GM18861 (cell line): ENCODE measurements at regions not wholly inside any gene's neighbourhood (a gene's known extent, or its start where the extent isn't known, plus 50 kb on each side); places are given as distances from the start of the nearest gene placed in this dataset.

Experiments used
- ATAC-seq: cut with Tn5 transposase; IDR thresholded peaks from one replicate; pipeline ENCODE4 v1.9.1; 2021; ENCODE audit not compliant: unreplicated experiment

GRCh38 chr3:73820431-73820830, 195.7 kb upstream of the PDZRN3 start:
- no peak for ATAC-seq

- ATAC-seq = no peak
Observed at GRCh38 chr3:73815966-73816365, 191.2 kb upstream of the PDZRN3 start.

GRCh38 chr3:73813692-73814292, 189.1 kb upstream of the PDZRN3 start:
- no peak for ATAC-seq

GRCh38 chr3:73813291-73813690, 188.6 kb upstream of the PDZRN3 start:
- ATAC-seq = no peak

GRCh38 chr3:73812054-73812453, 187.3 kb upstream of the PDZRN3 start:
- ATAC-seq = no peak

- ATAC-seq = no peak
Observed at GRCh38 chr3:73808862-73809509, 184.2 kb upstream of the PDZRN3 start.

GRCh38 chr3:73805435-73805834, 180.7 kb upstream of the PDZRN3 start:
- ATAC-seq = no peak

GRCh38 chr3:73804204-73804603, 179.5 kb upstream of the PDZRN3 start:
- no peak for ATAC-seq

- ATAC-seq = no peak
Observed at GRCh38 chr3:73801444-73801843, 176.7 kb upstream of the PDZRN3 start.

GRCh38 chr3:73797311-73797710, 172.6 kb upstream of the PDZRN3 start:
- no peak for ATAC-seq

GRCh38 chr3:73796382-73796781, 171.6 kb upstream of the PDZRN3 start:
- no peak for ATAC-seq

GRCh38 chr3:73791356-73791755, 166.6 kb upstream of the PDZRN3 start:
- ATAC-seq = no peak

- no peak for ATAC-seq
Observed at GRCh38 chr3:73789825-73790444, 165.2 kb upstream of the PDZRN3 start.

GRCh38 chr3:73787620-73788019, 162.9 kb upstream of the PDZRN3 start:
- no peak for ATAC-seq

- ATAC-seq = no peak
Observed at GRCh38 chr3:73786998-73787397, 162.3 kb upstream of the PDZRN3 start.

- no peak for ATAC-seq
Observed at GRCh38 chr3:73786321-73786807, 161.6 kb upstream of the PDZRN3 start.

- no peak for ATAC-seq
Observed at GRCh38 chr3:73784686-73785392, 160.1 kb upstream of the PDZRN3 start.

GRCh38 chr3:73783811-73784210, 159.1 kb upstream of the PDZRN3 start:
- ATAC-seq = no peak

- no peak for ATAC-seq
Observed at GRCh38 chr3:73781541-73781940, 156.8 kb upstream of the PDZRN3 start.

GRCh38 chr3:73774645-73775044, 149.9 kb upstream of the PDZRN3 start:
- ATAC-seq = no peak

- ATAC-seq = no peak
Observed at GRCh38 chr3:73773233-73773632, 148.5 kb upstream of the PDZRN3 start.
